ENCODE measurements at regions not wholly inside any gene's neighbourhood (a gene's known extent, or its start where the extent isn't known, plus 50 kb on each side); places are given as distances from the start of the nearest gene placed in this dataset.
"Not testable (repeated sequence)": the region's sequence is repeated elsewhere in the genome, so short reads cannot be mapped to it uniquely, and the experiment has no call there.

GRCh38 chr19:29884466-29884865 is 57.6 kb upstream of the URI1 start:
- no peak overlapping the region for H3K4me2 ChIP-seq
- no peaks in the 10 kb centered on the region for H3K36me3 ChIP-seq
- TF ChIP-seq CTCF (IDR thresholded peaks at IDR 0.05) (no peak), EZH2phosphoT487 (IDR thresholded peaks at IDR 0.05) (no peak), EZH2 (IDR thresholded peaks at IDR 0.05) (no peak)
- Mint-ChIP-seq H3K4me3 (no peak overlapping the region), H3K9me3 (no peaks in the 10 kb centered on the region), H3K36me3 (no peaks in the 10 kb centered on the region), H3K27me3 (ENCODE audit: insufficient read depth, low read depth) (peaks cover 4% of the 10 kb centered on the region), H3K4me1 (no peaks in the 10 kb centered on the region), H3K27ac (no peak overlapping the region)
- H3K27me3 ChIP-seq, result no peaks in the 10 kb centered on the region
- H2AFZ ChIP-seq (replicated peaks), result no peak overlapping the region
- H4K20me1 ChIP-seq (ENCODE audit: low read depth), result no peaks in the 10 kb centered on the region
- H3K27ac ChIP-seq, result no peak overlapping the region
- H3K9ac ChIP-seq, result no peak overlapping the region
- no peaks in the 10 kb centered on the region for H3K9me3 ChIP-seq (ENCODE audit: low read depth)
- H3K4me3 ChIP-seq, result no peak overlapping the region
- no peaks in the 10 kb centered on the region for H3F3A ChIP-seq (ENCODE audit: low read depth)
- DNase-seq (ENCODE audit: low spot score), result no peak
- no peaks in the 10 kb centered on the region for H3K4me1 ChIP-seq
- H3K79me2 ChIP-seq (ENCODE audit: low read depth), result no peaks in the 10 kb centered on the region

- DNase-seq (ENCODE audit: low spot score); H3K4me3 Mint-ChIP-seq; H3K27ac ChIP-seq; H3K4me1 ChIP-seq; H3F3A ChIP-seq (ENCODE audit: low read depth); H4K20me1 ChIP-seq (ENCODE audit: low read depth); H3K9ac ChIP-seq; H3K36me3 ChIP-seq; H3K9me3 ChIP-seq (ENCODE audit: low read depth); H3K36me3 Mint-ChIP-seq; H3K4me1 Mint-ChIP-seq; H3K27me3 Mint-ChIP-seq (ENCODE audit: insufficient read depth, low read depth); H3K27ac Mint-ChIP-seq; H3K79me2 ChIP-seq (ENCODE audit: low read depth); H2AFZ ChIP-seq (replicated peaks); H3K4me3 ChIP-seq; H3K27me3 ChIP-seq; H3K4me2 ChIP-seq; H3K9me3 Mint-ChIP-seq: not testable (repeated sequence)
Observed at GRCh38 chr19:29886106-29886505, 55.9 kb upstream of the URI1 start.

- H3F3A ChIP-seq (ENCODE audit: low read depth), result no peaks in the 10 kb centered on the region
- no peaks in the 10 kb centered on the region for H3K79me2 ChIP-seq (ENCODE audit: low read depth)
- H3K4me3 ChIP-seq, result no peak overlapping the region
- H2AFZ ChIP-seq (replicated peaks), result no peak overlapping the region
- H3K9me3 ChIP-seq (ENCODE audit: low read depth), result no peaks in the 10 kb centered on the region
- H3K9me3 Mint-ChIP-seq, result no peaks in the 10 kb centered on the region
- no peaks in the 10 kb centered on the region for H3K4me1 Mint-ChIP-seq
- no peak overlapping the region for H3K27ac ChIP-seq
- TF ChIP-seq EZH2phosphoT487 (IDR thresholded peaks at IDR 0.05), result no peak
- no peak for TF ChIP-seq EZH2 (IDR thresholded peaks at IDR 0.05)
- H3K4me2 ChIP-seq, result no peak overlapping the region
- peaks cover 4% of the 10 kb centered on the region for H3K27me3 Mint-ChIP-seq (ENCODE audit: insufficient read depth, low read depth)
- no peaks in the 10 kb centered on the region for H3K27me3 ChIP-seq
- no peaks in the 10 kb centered on the region for H3K36me3 Mint-ChIP-seq
- H3K9ac ChIP-seq, result no peak overlapping the region
- H3K36me3 ChIP-seq, result no peaks in the 10 kb centered on the region
- no peaks in the 10 kb centered on the region for H4K20me1 ChIP-seq (ENCODE audit: low read depth)
- no peak overlapping the region for H3K27ac Mint-ChIP-seq
- DNase-seq (ENCODE audit: low spot score), result no peak
- no peaks in the 10 kb centered on the region for H3K4me1 ChIP-seq
- H3K4me3 Mint-ChIP-seq, result no peak overlapping the region
Observed at GRCh38 chr19:29886586-29886985, 55.5 kb upstream of the URI1 start.

GRCh38 chr19:29887442-29887855 is 54.6 kb upstream of the URI1 start:
- Histone ChIP-seq H3K4me2 (no peak overlapping the region), H3K27me3 (no peaks in the 10 kb centered on the region), H3K4me3 (no peak overlapping the region), H3K9me3 (ENCODE audit: low read depth) (no peaks in the 10 kb centered on the region), H4K20me1 (ENCODE audit: low read depth) (no peaks in the 10 kb centered on the region), H2AFZ (replicated peaks) (no peak overlapping the region), H3K79me2 (ENCODE audit: low read depth) (no peaks in the 10 kb centered on the region), H3K9ac (no peak overlapping the region), H3K4me1 (no peaks in the 10 kb centered on the region), H3F3A (ENCODE audit: low read depth) (no peaks in the 10 kb centered on the region), H3K36me3 (no peaks in the 10 kb centered on the region), H3K27ac (no peak overlapping the region)
- no peaks in the 10 kb centered on the region for H3K36me3 Mint-ChIP-seq
- TF ChIP-seq CTCF (IDR thresholded peaks at IDR 0.05) (no peak), EZH2phosphoT487 (IDR thresholded peaks at IDR 0.05) (no peak), EZH2 (IDR thresholded peaks at IDR 0.05) (no peak)
- no peaks in the 10 kb centered on the region for H3K4me1 Mint-ChIP-seq
- H3K4me3 Mint-ChIP-seq, result no peak overlapping the region
- no peak for DNase-seq (ENCODE audit: low spot score)
- H3K27me3 Mint-ChIP-seq (ENCODE audit: insufficient read depth, low read depth), result peaks cover 4% of the 10 kb centered on the region
- H3K27ac Mint-ChIP-seq, result no peak overlapping the region
- no peaks in the 10 kb centered on the region for H3K9me3 Mint-ChIP-seq

GRCh38 chr19:29888047-29888446 is 54.0 kb upstream of the URI1 start:
- not testable (repeated sequence) for H3K27me3 ChIP-seq; H3K9me3 ChIP-seq (ENCODE audit: low read depth); H3K9me3 Mint-ChIP-seq; H3K4me3 Mint-ChIP-seq; H3K4me2 ChIP-seq; H3K4me1 ChIP-seq; H3K27ac Mint-ChIP-seq; H3K27ac ChIP-seq; H3K4me3 ChIP-seq; H3K79me2 ChIP-seq (ENCODE audit: low read depth); H3K27me3 Mint-ChIP-seq (ENCODE audit: insufficient read depth, low read depth); H3K36me3 Mint-ChIP-seq; H3K36me3 ChIP-seq; H3F3A ChIP-seq (ENCODE audit: low read depth); H2AFZ ChIP-seq (replicated peaks); H4K20me1 ChIP-seq (ENCODE audit: low read depth); H3K4me1 Mint-ChIP-seq; H3K9ac ChIP-seq; DNase-seq (ENCODE audit: low spot score)
